ENCODE measurements at regions not wholly inside any gene's neighbourhood (a gene's known extent, or its start where the extent isn't known, plus 50 kb on each side); places are given as distances from the start of the nearest gene placed in this dataset.

DNA sequence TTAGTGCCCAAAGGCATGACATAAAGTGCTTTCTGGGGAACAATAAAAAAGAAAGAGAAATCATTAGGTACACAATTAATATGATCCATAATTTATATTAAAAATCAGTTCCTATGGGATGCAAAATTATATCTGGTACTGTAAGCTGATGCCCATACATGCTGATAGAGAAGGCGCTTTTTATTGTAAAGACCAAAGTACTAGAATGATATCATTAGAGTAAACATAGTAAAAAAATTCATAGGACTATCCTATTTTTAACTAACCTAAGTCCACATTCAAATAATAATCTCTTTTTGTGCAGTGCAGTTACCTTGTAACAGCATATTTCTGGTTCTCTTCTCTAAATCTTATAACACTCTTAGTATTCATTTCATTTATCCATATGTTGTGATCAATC lies 252.2 kb downstream of the ASXL3 start:
- TF ChIP-seq CTCF (IDR thresholded peaks at IDR 0.05; ENCODE audit: low read depth, low read length) (no peak), EZH2phosphoT487 (IDR thresholded peaks at IDR 0.05; ENCODE audit: low read depth) (no peak)

Measured in OCI-LY3 (cell line).